ENCODE measurements at regions not wholly inside any gene's neighbourhood (a gene's known extent, or its start where the extent isn't known, plus 50 kb on each side); places are given as distances from the start of the nearest gene placed in this dataset.

DNA sequence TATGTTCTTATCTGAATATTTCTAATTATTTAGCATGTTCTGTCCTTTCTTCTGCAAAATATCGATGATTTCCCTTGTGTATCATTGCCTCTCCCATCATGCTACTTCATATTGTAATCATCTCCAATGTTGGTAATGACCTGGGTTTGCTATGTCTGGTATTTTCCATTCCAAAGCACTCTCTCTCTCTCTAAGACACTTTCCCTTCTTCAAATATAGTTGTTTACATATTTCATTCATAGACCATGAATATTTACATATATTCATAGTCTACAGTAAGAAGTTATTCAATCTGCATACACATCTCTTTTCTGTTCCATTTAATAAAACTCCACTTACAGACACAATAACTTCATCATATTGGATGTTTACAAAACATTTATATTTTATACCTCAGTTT is 1516.5 kb upstream of the FLRT2 start:
- H3K4me3 ChIP-seq (ENCODE audit: low read depth, low read length): no peak overlapping the region
- no peaks in the 10 kb centered on the region for H3K9me3 ChIP-seq (ENCODE audit: control insufficient read depth, insufficient read depth, low read depth, low read length)
- H3K27ac ChIP-seq (ENCODE audit: extremely low read depth, low read depth, low read length): no peak overlapping the region
- no peaks in the 10 kb centered on the region for H3K36me3 ChIP-seq (ENCODE audit: control insufficient read depth in 2 of 2, insufficient read depth in 1 of 2, low read length in 2 of 2)
- CTCF ChIA-PET: no interaction called here
- no peak for TF ChIP-seq ZNF10 (tag by site-specific recombination; IDR thresholded peaks at IDR 0.05)
- TF ChIP-seq, protein P1, sequence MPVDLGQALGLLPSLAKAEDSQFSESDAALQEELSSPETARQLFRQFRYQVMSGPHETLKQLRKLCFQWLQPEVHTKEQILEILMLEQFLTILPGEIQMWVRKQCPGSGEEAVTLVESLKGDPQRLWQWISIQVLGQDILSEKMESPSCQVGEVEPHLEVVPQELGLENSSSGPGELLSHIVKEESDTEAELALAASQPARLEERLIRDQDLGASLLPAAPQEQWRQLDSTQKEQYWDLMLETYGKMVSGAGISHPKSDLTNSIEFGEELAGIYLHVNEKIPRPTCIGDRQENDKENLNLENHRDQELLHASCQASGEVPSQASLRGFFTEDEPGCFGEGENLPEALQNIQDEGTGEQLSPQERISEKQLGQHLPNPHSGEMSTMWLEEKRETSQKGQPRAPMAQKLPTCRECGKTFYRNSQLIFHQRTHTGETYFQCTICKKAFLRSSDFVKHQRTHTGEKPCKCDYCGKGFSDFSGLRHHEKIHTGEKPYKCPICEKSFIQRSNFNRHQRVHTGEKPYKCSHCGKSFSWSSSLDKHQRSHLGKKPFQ (tag by site-specific recombination; IDR thresholded peaks at IDR 0.05): no peak
- no peak for TF ChIP-seq ZNF654 (tag by site-specific recombination; IDR thresholded peaks at IDR 0.05; ENCODE audit: low read depth)
- no peak for TF ChIP-seq ZNF510 (tag by site-specific recombination; IDR thresholded peaks at IDR 0.05; ENCODE audit: insufficient replicate concordance)
- TF ChIP-seq ZBTB48 (tag by site-specific recombination; IDR thresholded peaks at IDR 0.05): no peak
- TF ChIP-seq, protein P2, sequence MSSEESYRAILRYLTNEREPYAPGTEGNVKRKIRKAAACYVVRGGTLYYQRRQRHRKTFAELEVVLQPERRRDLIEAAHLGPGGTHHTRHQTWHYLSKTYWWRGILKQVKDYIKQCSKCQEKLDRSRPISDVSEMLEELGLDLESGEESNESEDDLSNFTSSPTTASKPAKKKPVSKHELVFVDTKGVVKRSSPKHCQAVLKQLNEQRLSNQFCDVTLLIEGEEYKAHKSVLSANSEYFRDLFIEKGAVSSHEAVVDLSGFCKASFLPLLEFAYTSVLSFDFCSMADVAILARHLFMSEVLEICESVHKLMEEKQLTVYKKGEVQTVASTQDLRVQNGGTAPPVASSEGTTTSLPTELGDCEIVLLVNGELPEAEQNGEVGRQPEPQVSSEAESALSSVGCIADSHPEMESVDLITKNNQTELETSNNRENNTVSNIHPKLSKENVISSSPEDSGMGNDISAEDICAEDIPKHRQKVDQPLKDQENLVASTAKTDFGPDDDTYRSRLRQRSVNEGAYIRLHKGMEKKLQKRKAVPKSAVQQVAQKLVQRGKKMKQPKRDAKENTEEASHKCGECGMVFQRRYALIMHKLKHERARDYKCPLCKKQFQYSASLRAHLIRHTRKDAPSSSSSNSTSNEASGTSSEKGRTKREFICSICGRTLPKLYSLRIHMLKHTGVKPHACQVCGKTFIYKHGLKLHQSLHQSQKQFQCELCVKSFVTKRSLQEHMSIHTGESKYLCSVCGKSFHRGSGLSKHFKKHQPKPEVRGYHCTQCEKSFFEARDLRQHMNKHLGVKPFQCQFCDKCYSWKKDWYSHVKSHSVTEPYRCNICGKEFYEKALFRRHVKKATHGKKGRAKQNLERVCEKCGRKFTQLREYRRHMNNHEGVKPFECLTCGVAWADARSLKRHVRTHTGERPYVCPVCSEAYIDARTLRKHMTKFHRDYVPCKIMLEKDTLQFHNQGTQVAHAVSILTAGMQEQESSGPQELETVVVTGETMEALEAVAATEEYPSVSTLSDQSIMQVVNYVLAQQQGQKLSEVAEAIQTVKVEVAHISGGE (tag by site-specific recombination; conservative IDR thresholded peaks at IDR 0.05; ENCODE audit: low read depth): no peak
- no peak for TF ChIP-seq ZNF571 (tag by site-specific recombination; IDR thresholded peaks at IDR 0.05)
- TF ChIP-seq IKZF3 (tag by site-specific recombination; IDR thresholded peaks at IDR 0.05): no peak
- no peak for TF ChIP-seq ZNF175 (tag by site-specific recombination; IDR thresholded peaks at IDR 0.05)
- TF ChIP-seq, protein P3, sequence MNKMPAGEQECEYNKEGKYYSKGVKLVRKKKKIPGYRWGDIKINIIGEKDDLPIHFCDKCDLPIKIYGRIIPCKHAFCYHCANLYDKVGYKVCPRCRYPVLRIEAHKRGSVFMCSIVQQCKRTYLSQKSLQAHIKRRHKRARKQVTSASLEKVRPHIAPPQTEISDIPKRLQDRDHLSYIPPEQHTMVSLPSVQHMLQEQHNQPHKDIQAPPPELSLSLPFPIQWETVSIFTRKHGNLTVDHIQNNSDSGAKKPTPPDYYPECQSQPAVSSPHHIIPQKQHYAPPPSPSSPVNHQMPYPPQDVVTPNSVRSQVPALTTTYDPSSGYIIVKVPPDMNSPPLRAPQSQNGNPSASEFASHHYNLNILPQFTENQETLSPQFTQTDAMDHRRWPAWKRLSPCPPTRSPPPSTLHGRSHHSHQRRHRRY (tag by site-specific recombination; IDR thresholded peaks at IDR 0.05): no peak
- TF ChIP-seq, protein P4, sequence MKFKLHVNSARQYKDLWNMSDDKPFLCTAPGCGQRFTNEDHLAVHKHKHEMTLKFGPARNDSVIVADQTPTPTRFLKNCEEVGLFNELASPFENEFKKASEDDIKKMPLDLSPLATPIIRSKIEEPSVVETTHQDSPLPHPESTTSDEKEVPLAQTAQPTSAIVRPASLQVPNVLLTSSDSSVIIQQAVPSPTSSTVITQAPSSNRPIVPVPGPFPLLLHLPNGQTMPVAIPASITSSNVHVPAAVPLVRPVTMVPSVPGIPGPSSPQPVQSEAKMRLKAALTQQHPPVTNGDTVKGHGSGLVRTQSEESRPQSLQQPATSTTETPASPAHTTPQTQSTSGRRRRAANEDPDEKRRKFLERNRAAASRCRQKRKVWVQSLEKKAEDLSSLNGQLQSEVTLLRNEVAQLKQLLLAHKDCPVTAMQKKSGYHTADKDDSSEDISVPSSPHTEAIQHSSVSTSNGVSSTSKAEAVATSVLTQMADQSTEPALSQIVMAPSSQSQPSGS (tag by site-specific recombination; IDR thresholded peaks at IDR 0.05; ENCODE audit: low read depth): no peak
- POLR2A ChIA-PET: no interaction called here
- H3K4me1 ChIP-seq (ENCODE audit: control insufficient read depth, insufficient read depth, low read length): no peaks in the 10 kb centered on the region

DNA sequence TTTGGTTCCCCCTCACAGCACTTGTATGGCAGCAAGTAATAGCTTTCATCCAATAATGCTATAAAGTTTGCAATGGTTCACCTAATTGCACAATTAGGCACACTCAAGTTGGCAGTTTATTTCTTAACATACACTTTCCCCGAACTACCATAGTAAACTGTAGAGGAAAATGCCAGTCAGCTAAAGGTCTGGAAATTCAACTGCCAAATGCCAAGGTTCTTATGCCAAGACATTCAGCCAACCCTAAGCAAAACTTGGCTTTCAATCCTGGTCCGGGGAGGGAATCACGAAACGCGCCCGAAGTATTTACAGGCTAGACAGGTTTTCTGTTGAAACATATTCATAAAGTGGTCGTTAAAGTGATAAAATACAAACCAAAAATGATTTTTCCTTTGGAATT is 1512.4 kb upstream of the FLRT2 start:
- ChIA-PET POLR2A (no interaction called here), CTCF (interaction anchor here (0.6 kb wide), 1 partner anchor 814 kb away, joined by 4 read pairs; no protein-coding TSS in a partner anchor)
- Histone ChIP-seq H3K9me3 (ENCODE audit: control insufficient read depth, insufficient read depth, low read depth, low read length) (no peaks in the 10 kb centered on the region; the same call in 1 of the 2 replicates), H3K27ac (ENCODE audit: extremely low read depth, low read depth, low read length) (no peak overlapping the region), H3K4me1 (ENCODE audit: control insufficient read depth, insufficient read depth, low read length) (no peaks in the 10 kb centered on the region), H3K36me3 (ENCODE audit: control insufficient read depth in 2 of 2, insufficient read depth in 1 of 2, low read length in 2 of 2) (no peaks in the 10 kb centered on the region), H3K4me3 (ENCODE audit: low read depth, low read length) (no peak overlapping the region)
- TF ChIP-seq ZIC2 (tag by site-specific recombination; IDR thresholded peaks at IDR 0.05): no peak
- no peak for TF ChIP-seq ZNF138 (tag by site-specific recombination; IDR thresholded peaks at IDR 0.05; ENCODE audit: borderline replicate concordance)
- TF ChIP-seq ZBTB7A (tag by site-specific recombination; IDR thresholded peaks at IDR 0.05; ENCODE audit: low read depth): no peak
- TF ChIP-seq, protein P5, sequence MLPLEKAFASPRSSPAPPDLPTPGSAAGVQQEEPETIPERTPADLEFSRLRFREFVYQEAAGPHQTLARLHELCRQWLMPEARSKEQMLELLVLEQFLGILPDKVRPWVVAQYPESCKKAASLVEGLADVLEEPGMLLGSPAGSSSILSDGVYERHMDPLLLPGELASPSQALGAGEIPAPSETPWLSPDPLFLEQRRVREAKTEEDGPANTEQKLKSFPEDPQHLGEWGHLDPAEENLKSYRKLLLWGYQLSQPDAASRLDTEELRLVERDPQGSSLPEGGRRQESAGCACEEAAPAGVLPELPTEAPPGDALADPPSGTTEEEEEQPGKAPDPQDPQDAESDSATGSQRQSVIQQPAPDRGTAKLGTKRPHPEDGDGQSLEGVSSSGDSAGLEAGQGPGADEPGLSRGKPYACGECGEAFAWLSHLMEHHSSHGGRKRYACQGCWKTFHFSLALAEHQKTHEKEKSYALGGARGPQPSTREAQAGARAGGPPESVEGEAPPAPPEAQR (tag by site-specific recombination; IDR thresholded peaks at IDR 0.05): no peak
- no peak for TF ChIP-seq HOXA7 (CRISPR knock-in tag; IDR thresholded peaks at IDR 0.05; ENCODE audit: borderline replicate concordance)
- no peak for TF ChIP-seq ZNF529 (tag by site-specific recombination; IDR thresholded peaks at IDR 0.05; ENCODE audit: insufficient replicate concordance)
